ENCODE measurements at regions not wholly inside any gene's neighbourhood (a gene's known extent, or its start where the extent isn't known, plus 50 kb on each side); places are given as distances from the start of the nearest gene placed in this dataset.

DNA sequence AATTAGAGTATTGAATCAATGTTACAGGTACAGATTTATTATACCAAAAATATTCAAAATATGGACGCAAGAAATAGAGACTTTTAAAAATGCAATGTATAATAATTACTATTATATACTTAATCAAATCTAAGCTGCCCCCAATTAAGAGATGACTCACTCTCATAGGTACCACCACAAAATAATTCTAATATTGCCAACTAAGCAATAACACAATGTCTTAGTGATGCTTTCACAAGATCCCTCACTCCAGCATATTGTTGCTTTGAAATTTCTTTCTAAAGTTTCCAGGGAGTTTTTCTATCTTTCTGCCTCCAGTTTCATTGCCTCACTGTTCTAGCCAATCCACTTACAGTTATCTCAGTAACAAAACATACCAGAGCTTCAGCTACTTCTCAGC lies 270.0 kb upstream of the PABPC4L start:
- TF ChIP-seq CTCF (conservative IDR thresholded peaks at IDR 0.05; ENCODE audit: low read depth, low read length) (no peak), EZH2 (IDR thresholded peaks at IDR 0.05; ENCODE audit: low read length, unreplicated experiment) (no peak)

All from PC-3 (cell line).